ENCODE measurements at regions not wholly inside any gene's neighbourhood (a gene's known extent, or its start where the extent isn't known, plus 50 kb on each side); places are given as distances from the start of the nearest gene placed in this dataset.
"Not testable (repeated sequence)": the region's sequence is repeated elsewhere in the genome, so short reads cannot be mapped to it uniquely, and the experiment has no call there.

GRCh38 chr3:26145769-26146168, 355.9 kb downstream of the OXSM start:
- no peak for TF ChIP-seq CTCF (IDR thresholded peaks at IDR 0.05; ENCODE audit: extremely low read depth, insufficient read depth, missing control alignments)
- no peak for DNase-seq (ENCODE audit: low spot score)
- in situ Hi-C loops (cut with MboI; ENCODE audit: low pct_unique_long_range_greater_than_20kb, low sequenced_read_pairs, unreplicated experiment), result no loop called here

- in situ Hi-C loops (cut with MboI; ENCODE audit: low pct_unique_long_range_greater_than_20kb, low sequenced_read_pairs, unreplicated experiment); DNase-seq (ENCODE audit: low spot score): not testable (repeated sequence)
Measured at GRCh38 chr3:26157428-26157827, 367.5 kb downstream of the OXSM start.

- no peak for DNase-seq (ENCODE audit: low spot score)
- no peak for TF ChIP-seq CTCF (IDR thresholded peaks at IDR 0.05; ENCODE audit: extremely low read depth, insufficient read depth, missing control alignments)
- in situ Hi-C loops (cut with MboI; ENCODE audit: low pct_unique_long_range_greater_than_20kb, low sequenced_read_pairs, unreplicated experiment), result no loop called here
Measured at GRCh38 chr3:26171006-26171405, 381.1 kb downstream of the OXSM start.

GRCh38 chr3:26191556-26191955, 401.7 kb downstream of the OXSM start:
- DNase-seq (ENCODE audit: low spot score), result no peak
- TF ChIP-seq CTCF (IDR thresholded peaks at IDR 0.05; ENCODE audit: extremely low read depth, insufficient read depth, missing control alignments), result no peak
- in situ Hi-C loops (cut with MboI; ENCODE audit: low pct_unique_long_range_greater_than_20kb, low sequenced_read_pairs, unreplicated experiment), result no loop called here

GRCh38 chr3:26193558-26193957, 403.7 kb downstream of the OXSM start:
- no peak for TF ChIP-seq CTCF (IDR thresholded peaks at IDR 0.05; ENCODE audit: extremely low read depth, insufficient read depth, missing control alignments)
- in situ Hi-C loops (cut with MboI; ENCODE audit: low pct_unique_long_range_greater_than_20kb, low sequenced_read_pairs, unreplicated experiment), result no loop called here
- DNase-seq (ENCODE audit: low spot score), result no peak

GRCh38 chr3:26196781-26197180, 406.9 kb downstream of the OXSM start:
- no peak for DNase-seq (ENCODE audit: low spot score)
- TF ChIP-seq CTCF (IDR thresholded peaks at IDR 0.05; ENCODE audit: extremely low read depth, insufficient read depth, missing control alignments), result no peak
- in situ Hi-C loops (cut with MboI; ENCODE audit: low pct_unique_long_range_greater_than_20kb, low sequenced_read_pairs, unreplicated experiment), result no loop called here

GRCh38 chr3:26198609-26199008, 408.7 kb downstream of the OXSM start:
- no peak for TF ChIP-seq CTCF (IDR thresholded peaks at IDR 0.05; ENCODE audit: extremely low read depth, insufficient read depth, missing control alignments)
- DNase-seq (ENCODE audit: low spot score), result no peak
- in situ Hi-C loops (cut with MboI; ENCODE audit: low pct_unique_long_range_greater_than_20kb, low sequenced_read_pairs, unreplicated experiment), result no loop called here

Measured in GM13977 (cell line).